ENCODE measurements at regions not wholly inside any gene's neighbourhood (a gene's known extent, or its start where the extent isn't known, plus 50 kb on each side); places are given as distances from the start of the nearest gene placed in this dataset.

GRCh38 chr16:77555791-77556190 lies 121.0 kb upstream of the ADAMTS18 start:
- TF ChIP-seq SP1 (IDR thresholded peaks at IDR 0.05) = no peak
- TF ChIP-seq SP1 (CRISPR knock-in tag; IDR thresholded peaks at IDR 0.05) = no peak
- TF ChIP-seq TCF7L2 (IDR thresholded peaks at IDR 0.05; ENCODE audit: low read depth, low read length) = no peak
- no peak for TF ChIP-seq E2F5 (CRISPR knock-in tag; conservative IDR thresholded peaks at IDR 0.05)
- no peak for TF ChIP-seq ADNP (CRISPR knock-in tag; IDR thresholded peaks at IDR 0.05)
- TF ChIP-seq ATF2 (CRISPR knock-in tag; IDR thresholded peaks at IDR 0.05) = no peak
- no peak for TF ChIP-seq MAFG (CRISPR knock-in tag; IDR thresholded peaks at IDR 0.05)
- no peak for TF ChIP-seq AGO2 (optimal IDR thresholded peaks at IDR 0.05; ENCODE audit: low read depth, low read length)
- TF ChIP-seq ZNF629 (CRISPR knock-in tag; conservative IDR thresholded peaks at IDR 0.05) = no peak

Measured in HepG2 (cell line).